H1 (cell line): ENCODE measurements at regions not wholly inside any gene's neighbourhood (a gene's known extent, or its start where the extent isn't known, plus 50 kb on each side); places are given as distances from the start of the nearest gene placed in this dataset.

Source experiments
- CTCF ChIA-PET: fragments of 300-600 bp; sonication (Branson Sonifier 250); formaldehyde crosslinking; loops from one replicate; lab custom pipeline; 2021; ENCODE audit not compliant: partially characterized antibody; lab: Charles Lee
- POLR2A ChIA-PET: fragments of 300-600 bp; sonication (Branson Sonifier 250); formaldehyde crosslinking; loops from one replicate; lab custom pipeline; 2021; ENCODE audit warnings: inconsistent platforms; ENCODE audit not compliant: partially characterized antibody; lab: Charles Lee
- DNase-seq, 2 experiments: peaks; one replicate each; pipeline versions ENCODE4 v3.0.0 to v3.0.0-alpha.2; 2010 to 2022; ENCODE audit warnings: low spot score in 2 of 2, low read depth in 1 of 2, mixed read lengths in 1 of 2
- FAIRE-seq: peaks from 2 replicates; lab custom pipeline; 2011; peaks lifted over from hg19 to GRCh38; lab: Jason Lieb, UNC
- H2AFZ ChIP-seq: 2 replicates; pipeline ENCODE4 v1.8.1; 2012; ENCODE audit warnings: low read length, inconsistent platforms
- H2AK5ac ChIP-seq: 2 replicates; pipeline ENCODE4 v1.6.1; 2013; ENCODE audit warnings: low read depth, low read length
- H2BK120ac ChIP-seq: replicated peaks from 2 replicates; pipeline ENCODE3; 2013; ENCODE audit warnings: low read depth, low read length, inconsistent platforms
- H2BK12ac ChIP-seq: 2 replicates; pipeline ENCODE4 v1.6.1; 2013; ENCODE audit warnings: low read depth, low read length
- H2BK15ac ChIP-seq: 2 replicates; pipeline ENCODE4 v1.6.1; 2013; ENCODE audit warnings: low read length
- H2BK20ac ChIP-seq: 2 replicates; pipeline ENCODE4 v1.6.1; 2013; ENCODE audit warnings: low read length
- H2BK5ac ChIP-seq: 2 replicates; pipeline ENCODE4 v1.6.1; 2013; ENCODE audit warnings: low read depth, low read length
- H3K14ac ChIP-seq: 2 replicates; pipeline ENCODE4 v1.6.1; 2013; ENCODE audit warnings: inconsistent platforms; ENCODE audit not compliant: insufficient read length
- H3K18ac ChIP-seq: 2 replicates; pipeline ENCODE4 v1.6.1; 2013; ENCODE audit warnings: low read length; ENCODE audit errors: extremely low read depth
- H3K23ac ChIP-seq: 2 replicates; pipeline ENCODE4 v1.6.1; 2013; ENCODE audit warnings: inconsistent platforms; ENCODE audit not compliant: insufficient read length
- H3K23me2 ChIP-seq: 2 replicates; pipeline ENCODE4 v1.6.1; 2013; ENCODE audit warnings: low read depth, low read length
- H3K27ac ChIP-seq: 2 replicates; pipeline ENCODE4 v1.6.1; 2011; ENCODE audit warnings: low read depth, low read length, inconsistent platforms
- H3K27me3 ChIP-seq, 4 experiments: replicated peaks in 1 of 4; 1 replicate in 1 of 4; 2 replicates in 3 of 4; pipeline versions ENCODE4 v1.6.1 to v1.8.1; 2011 to 2013; ENCODE audit warnings: low read length in 3 of 4, mild to moderate bottlenecking in 3 of 4, inconsistent platforms in 2 of 4, mixed read lengths in 2 of 4, moderate library complexity in 1 of 4; ENCODE audit not compliant: control insufficient read depth in 3 of 4, insufficient read depth in 3 of 4; ENCODE audit errors: extremely low read depth in 1 of 4
- H3K36me3 ChIP-seq, 4 experiments: 2 replicates each; pipeline versions ENCODE4 v1.6.1 to v1.8.1; 2011 to 2013; ENCODE audit warnings: mild to moderate bottlenecking in 4 of 4, low read length in 3 of 4, moderate library complexity in 2 of 4, control low read depth in 1 of 4, inconsistent platforms in 1 of 4; ENCODE audit not compliant: insufficient read depth in 4 of 4, control insufficient read depth in 2 of 4
- H3K4ac ChIP-seq: replicated peaks from 2 replicates; pipeline ENCODE3; 2013; ENCODE audit warnings: low read length, low read depth, mixed read lengths, inconsistent platforms; ENCODE audit not compliant: insufficient read length
- H3K4me1 ChIP-seq, 4 experiments: replicated peaks in 1 of 4; 1 replicate in 1 of 4; 2 replicates in 3 of 4; pipeline versions ENCODE4 v1.6.1 to v1.8.1; 2011 to 2013; ENCODE audit warnings: low read length in 3 of 4, inconsistent platforms in 2 of 4, mixed read lengths in 1 of 4; ENCODE audit not compliant: insufficient read depth in 4 of 4, control insufficient read depth in 3 of 4
- H3K4me2 ChIP-seq, 2 experiments: 2 replicates each; pipeline versions ENCODE4 v1.6.1 to v1.8.1; 2011 to 2013; ENCODE audit warnings: low read depth in 2 of 2, low read length in 2 of 2, control low read depth in 1 of 2, inconsistent platforms in 1 of 2, mild to moderate bottlenecking in 1 of 2; ENCODE audit not compliant: insufficient read depth in 1 of 2
- H3K4me3 ChIP-seq, 4 experiments: fragments of 200-600, 300-600 bp in 1 of 4; sonication (generic), shearing (Covaris generic), sonication (Bioruptor Twin) in 1 of 4; 2 replicates each; pipeline versions ENCODE4 v1.5.1 to v1.8.1; 2011 to 2016; ENCODE audit warnings: low read length in 4 of 4, low read depth in 3 of 4, control low read depth in 2 of 4, inconsistent platforms in 2 of 4, mild to moderate bottlenecking in 2 of 4, mixed read lengths in 1 of 4, moderate library complexity in 1 of 4; ENCODE audit not compliant: insufficient read depth in 2 of 4; ENCODE audit errors: extremely low read depth in 1 of 4
- H3K56ac ChIP-seq: replicated peaks from 2 replicates; pipeline ENCODE3; 2013; ENCODE audit warnings: low read depth, mild to moderate bottlenecking, mixed read lengths, low read length, inconsistent platforms; ENCODE audit not compliant: insufficient read length
- H3K79me1 ChIP-seq: 2 replicates; pipeline ENCODE4 v1.6.1; 2013; ENCODE audit warnings: low read depth, low read length, control low read depth
- H3K79me2 ChIP-seq, 2 experiments: 2 replicates each; pipeline versions ENCODE4 v1.6.1 to v1.8.1; 2012 to 2013; ENCODE audit warnings: low read length in 2 of 2, mild to moderate bottlenecking in 2 of 2, inconsistent platforms in 1 of 2; ENCODE audit not compliant: insufficient read depth in 2 of 2, control insufficient read depth in 1 of 2
- H3K9ac ChIP-seq, 4 experiments: replicated peaks in 1 of 4; 1 replicate in 1 of 4; 2 replicates in 3 of 4; pipeline versions ENCODE4 v1.6.1 to v1.8.1; 2011 to 2013; ENCODE audit warnings: low read depth in 3 of 4, low read length in 3 of 4, control low read depth in 2 of 4, mild to moderate bottlenecking in 2 of 4, moderate library complexity in 2 of 4, inconsistent platforms in 1 of 4; ENCODE audit errors: extremely low read depth in 1 of 4
- H3K9me3 ChIP-seq, 2 experiments: 2 replicates each; pipeline versions ENCODE4 v1.6.1 to v1.8.1; 2012 to 2013; ENCODE audit warnings: mild to moderate bottlenecking in 2 of 2, moderate library complexity in 2 of 2, control low read depth in 1 of 2, inconsistent platforms in 1 of 2, low read depth in 1 of 2, low read length in 1 of 2, mixed read lengths in 1 of 2; ENCODE audit not compliant: insufficient read depth in 2 of 2
- H4K20me1 ChIP-seq, 2 experiments: replicated peaks in 1 of 2; 2 replicates each; pipeline versions ENCODE3 to v1.8.1; 2011 to 2013; ENCODE audit warnings: inconsistent platforms in 2 of 2, low read length in 2 of 2, mild to moderate bottlenecking in 1 of 2; ENCODE audit not compliant: insufficient read depth in 2 of 2, control insufficient read depth in 1 of 2
- H4K5ac ChIP-seq: 2 replicates; pipeline ENCODE4 v1.6.1; 2013; ENCODE audit warnings: low read length, low read depth, mixed read lengths, inconsistent platforms; ENCODE audit not compliant: insufficient read length
- H4K8ac ChIP-seq: 2 replicates; pipeline ENCODE4 v1.8.0; 2013; ENCODE audit warnings: mild to moderate bottlenecking, moderate library complexity, low read length, inconsistent platforms; ENCODE audit not compliant: insufficient read depth; ENCODE audit errors: extremely low read depth
- H4K91ac ChIP-seq: replicated peaks from 2 replicates; pipeline ENCODE3; 2013; ENCODE audit warnings: low read length, mixed read lengths, inconsistent platforms; ENCODE audit not compliant: insufficient read length
- EGR1 ChIP-seq: IDR thresholded peaks from 2 replicates; pipeline ENCODE4 v1.6.1; 2011; ENCODE audit warnings: low read depth, low read length, borderline replicate concordance
- EP300 ChIP-seq, 2 experiments: IDR thresholded peaks; 1 replicate in 1 of 2; 2 replicates in 1 of 2; pipeline ENCODE4 v1.6.1; 2011 to 2012; ENCODE audit warnings: low read depth in 2 of 2, low read length in 2 of 2, mild to moderate bottlenecking in 2 of 2, borderline replicate concordance in 1 of 2, inconsistent platforms in 1 of 2, moderate library complexity in 1 of 2
- GTF2F1 ChIP-seq: IDR thresholded peaks from 2 replicates; pipeline ENCODE4 v1.6.1; 2012; ENCODE audit warnings: low read depth, low read length, improper control_type of control experiment, borderline replicate concordance
- NANOG ChIP-seq: IDR thresholded peaks from 2 replicates; pipeline ENCODE4 v1.6.1; 2011; ENCODE audit warnings: low read length, low read depth, mild to moderate bottlenecking, inconsistent platforms; ENCODE audit not compliant: insufficient read depth, poor library complexity, severe bottlenecking
- RBBP5 ChIP-seq: IDR thresholded peaks from 2 replicates; pipeline ENCODE4 v1.7.1; 2012; ENCODE audit warnings: low read depth, mild to moderate bottlenecking, inconsistent platforms, low read length, moderate library complexity, borderline replicate concordance
- RNF2 ChIP-seq: fragments of 200-900, 300-1000 bp; sonication (generic); IDR thresholded peaks from 2 replicates; pipeline ENCODE4 v1.7.1; 2016; ENCODE audit warnings: borderline replicate concordance, low read depth, mild to moderate bottlenecking, antibody characterized with exemption, low read length; ENCODE audit not compliant: poor library complexity, severe bottlenecking; ENCODE audit errors: missing control alignments
- SP4 ChIP-seq: IDR thresholded peaks from 2 replicates; pipeline ENCODE4 v1.6.1; 2012; ENCODE audit warnings: low read length, inconsistent platforms
- SUZ12 ChIP-seq: fragments of 200-600 bp; sonication (generic); IDR thresholded peaks from 2 replicates; pipeline ENCODE4 v1.6.1; 2012; ENCODE audit warnings: mild to moderate bottlenecking, inconsistent platforms, low read length, moderate library complexity, mixed read lengths
- TAF1 ChIP-seq: IDR thresholded peaks from 2 replicates; pipeline ENCODE4 v1.6.1; 2011; ENCODE audit warnings: mild to moderate bottlenecking, low read depth, low read length
- WGBS, 2 experiments: shearing (Covaris generic) in 1 of 2; methylation state at CpG; one replicate each; pipeline versions ENCODE4 v1.1.6 to v1.1.7; 2013 to 2015; ENCODE audit warnings: low lambda C conversion rate in 2 of 2, mixed read lengths in 2 of 2, inconsistent platforms in 1 of 2, low coverage in 1 of 2, missing lambda C conversion rate in 1 of 2; ENCODE audit not compliant: insufficient replicate concordance in 2 of 2, insufficient coverage in 1 of 2, insufficient read length in 1 of 2; ENCODE audit errors: extremely low coverage in 1 of 2, missing lambda C conversion rate in 1 of 2; 5-methylcytosine and 5-hydroxymethylcytosine counted together
- TF ChIP-seq, protein P1 (sequence below): IDR thresholded peaks from 2 replicates; pipeline ENCODE4 v1.6.1; 2012; ENCODE audit warnings: low read length, inconsistent platforms

DNA sequence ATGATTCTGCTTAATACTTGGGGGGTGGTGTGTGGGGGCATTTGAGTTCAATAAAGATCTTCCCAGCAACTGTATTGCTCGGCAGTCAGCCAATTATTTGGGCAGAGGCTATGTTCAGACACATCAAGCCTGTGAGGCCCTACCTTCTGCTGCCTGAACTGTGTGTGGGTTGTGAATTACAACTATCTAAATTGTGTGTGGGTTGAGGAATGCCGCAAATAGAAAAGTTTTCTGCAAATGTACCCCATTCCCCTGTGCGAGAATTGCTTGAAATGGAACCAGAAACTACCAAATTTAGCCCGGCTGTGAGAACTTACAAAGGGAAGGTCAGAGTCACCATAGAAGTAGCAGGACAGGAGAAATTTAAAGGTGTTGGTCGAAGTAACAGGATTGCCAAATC, 360.0 kb upstream of the PIK3R1 start:
- 95% methylated on average over 5 of the region's 5 CpGs; no CpG with 5 or more reads in 1 of the 2 experiments for WGBS, 2 experiments
- Histone ChIP-seq H4K5ac (no peak overlapping the region), H3K79me2 (no peaks in the 10 kb centered on the region), H3K79me1 (no peaks in the 10 kb centered on the region), H3K36me3 (no peaks in the 10 kb centered on the region), H3K18ac (no peak overlapping the region), H3K9me3 (no peaks in the 10 kb centered on the region), H3K4me2 (no peak overlapping the region), H3K9ac (no peak overlapping the region), H2BK120ac (no peak overlapping the region), H3K14ac (no peak overlapping the region), H2BK15ac (no peak overlapping the region), H4K8ac (no peak overlapping the region), H4K20me1 (no peaks in the 10 kb centered on the region), H3K4ac (no peak overlapping the region), H3K4me1 (peaks cover 0 to 3% (median 0%) of the 10 kb centered on the region in 4 experiments; a peak in 1 of 7 replicates), H2BK5ac (no peak overlapping the region), H3K56ac (no peak overlapping the region), H2AK5ac (no peak overlapping the region), H3K27me3 (no peaks in the 10 kb centered on the region), H2AFZ (no peak overlapping the region; the same call in 1 of the 2 replicates), H3K23me2 (no peaks in the 10 kb centered on the region; the same call in 1 of the 2 replicates), H2BK12ac (no peak overlapping the region), H3K27ac (no peak overlapping the region), H3K23ac (no peak overlapping the region), H3K4me3 (no peak overlapping the region), H2BK20ac (no peak overlapping the region), H4K91ac (no peak overlapping the region)
- FAIRE-seq (no peak), DNase-seq (no peak)
- POLR2A ChIA-PET, result no interaction called here
- no peak for TF ChIP-seq SUZ12
- TF ChIP-seq SP4, result no peak
- TF ChIP-seq NANOG, result no peak
- TF ChIP-seq EGR1, result no peak
- no peak for TF ChIP-seq EP300 (IDR thresholded peaks at IDR 0.05; ENCODE audit: borderline replicate concordance in 1 of 2, low read depth in 2 of 2, low read length in 2 of 2)
- TF ChIP-seq, protein P1, sequence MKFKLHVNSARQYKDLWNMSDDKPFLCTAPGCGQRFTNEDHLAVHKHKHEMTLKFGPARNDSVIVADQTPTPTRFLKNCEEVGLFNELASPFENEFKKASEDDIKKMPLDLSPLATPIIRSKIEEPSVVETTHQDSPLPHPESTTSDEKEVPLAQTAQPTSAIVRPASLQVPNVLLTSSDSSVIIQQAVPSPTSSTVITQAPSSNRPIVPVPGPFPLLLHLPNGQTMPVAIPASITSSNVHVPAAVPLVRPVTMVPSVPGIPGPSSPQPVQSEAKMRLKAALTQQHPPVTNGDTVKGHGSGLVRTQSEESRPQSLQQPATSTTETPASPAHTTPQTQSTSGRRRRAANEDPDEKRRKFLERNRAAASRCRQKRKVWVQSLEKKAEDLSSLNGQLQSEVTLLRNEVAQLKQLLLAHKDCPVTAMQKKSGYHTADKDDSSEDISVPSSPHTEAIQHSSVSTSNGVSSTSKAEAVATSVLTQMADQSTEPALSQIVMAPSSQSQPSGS, result no peak
- no peak for TF ChIP-seq GTF2F1
- no peak for TF ChIP-seq TAF1
- no peak for TF ChIP-seq RNF2
- TF ChIP-seq RBBP5, result no peak
- CTCF ChIA-PET, result no interaction called here
